ENCODE measurements at regions not wholly inside any gene's neighbourhood (a gene's known extent, or its start where the extent isn't known, plus 50 kb on each side); places are given as distances from the start of the nearest gene placed in this dataset.

DNA sequence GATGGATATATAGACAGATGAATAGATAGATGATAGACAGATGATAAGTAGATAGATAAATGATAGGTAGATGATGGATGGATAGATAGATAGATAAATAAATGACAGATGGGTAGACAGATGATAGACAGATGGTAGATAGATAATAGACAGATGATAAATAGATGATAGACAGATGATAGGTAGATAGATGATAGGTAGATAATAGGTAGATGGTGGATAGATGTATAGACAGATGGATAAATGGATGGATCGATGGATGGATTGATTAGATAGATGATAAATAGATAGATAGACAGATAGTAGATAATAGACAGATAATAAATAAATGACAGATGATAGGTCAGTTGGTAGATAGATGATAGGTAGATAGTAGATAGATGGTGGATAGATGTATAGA lies 212.7 kb downstream of the NFATC2 start:
- Mint-ChIP-seq H3K36me3 (ENCODE audit: low read depth) (peaks cover 23% of the 10 kb centered on the region), H3K27ac (no peak overlapping the region), H3K4me1 (ENCODE audit: low read depth) (peaks cover 47% of the 10 kb centered on the region), H3K27me3 (ENCODE audit: insufficient read depth) (no peaks in the 10 kb centered on the region; the same call in 1 of the 2 replicates), H3K4me3 (no peak overlapping the region), H3K9me3 (peaks cover 20% of the 10 kb centered on the region)
- TF ChIP-seq, protein P1, sequence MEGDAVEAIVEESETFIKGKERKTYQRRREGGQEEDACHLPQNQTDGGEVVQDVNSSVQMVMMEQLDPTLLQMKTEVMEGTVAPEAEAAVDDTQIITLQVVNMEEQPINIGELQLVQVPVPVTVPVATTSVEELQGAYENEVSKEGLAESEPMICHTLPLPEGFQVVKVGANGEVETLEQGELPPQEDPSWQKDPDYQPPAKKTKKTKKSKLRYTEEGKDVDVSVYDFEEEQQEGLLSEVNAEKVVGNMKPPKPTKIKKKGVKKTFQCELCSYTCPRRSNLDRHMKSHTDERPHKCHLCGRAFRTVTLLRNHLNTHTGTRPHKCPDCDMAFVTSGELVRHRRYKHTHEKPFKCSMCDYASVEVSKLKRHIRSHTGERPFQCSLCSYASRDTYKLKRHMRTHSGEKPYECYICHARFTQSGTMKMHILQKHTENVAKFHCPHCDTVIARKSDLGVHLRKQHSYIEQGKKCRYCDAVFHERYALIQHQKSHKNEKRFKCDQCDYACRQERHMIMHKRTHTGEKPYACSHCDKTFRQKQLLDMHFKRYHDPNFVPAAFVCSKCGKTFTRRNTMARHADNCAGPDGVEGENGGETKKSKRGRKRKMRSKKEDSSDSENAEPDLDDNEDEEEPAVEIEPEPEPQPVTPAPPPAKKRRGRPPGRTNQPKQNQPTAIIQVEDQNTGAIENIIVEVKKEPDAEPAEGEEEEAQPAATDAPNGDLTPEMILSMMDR (IDR thresholded peaks at IDR 0.05) = no peak
- no peak for DNase-seq

DNA sequence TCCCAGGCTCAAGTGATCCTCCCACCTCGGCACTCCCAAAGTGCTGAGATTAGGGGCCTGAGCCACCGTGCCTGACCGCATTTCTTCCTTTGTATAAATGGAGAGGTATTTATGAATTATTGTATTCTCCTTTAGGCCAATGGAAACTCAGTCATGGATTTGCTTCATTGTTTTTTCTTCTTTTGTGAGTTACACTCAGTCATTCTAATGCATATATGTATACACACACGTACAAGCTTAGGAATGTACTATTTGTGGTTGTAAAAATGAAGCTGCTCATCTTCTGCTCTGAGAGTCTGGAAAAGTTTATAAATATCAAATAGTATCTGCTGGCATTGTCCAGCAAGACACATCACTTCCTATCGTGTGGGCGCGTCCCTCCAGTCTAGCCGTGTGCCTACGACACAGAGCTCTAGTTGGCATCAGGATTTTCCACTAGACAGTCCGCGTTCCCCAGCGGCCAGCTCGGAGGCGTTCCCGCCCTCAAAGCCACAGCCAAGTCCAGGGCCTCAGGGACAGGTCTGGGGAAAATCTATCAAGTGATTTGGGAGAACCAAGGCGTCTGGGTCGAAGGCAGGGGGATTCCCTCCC lies 215.2 kb downstream of the NFATC2 start:
- Mint-ChIP-seq H3K27me3 (ENCODE audit: insufficient read depth) (no peaks in the 10 kb centered on the region; the same call in 1 of the 2 replicates), H3K9me3 (peaks cover 20% of the 10 kb centered on the region), H3K4me3 (peak overlapping the region; percentile 71), H3K27ac (peak overlapping the region; percentile 94), H3K36me3 (ENCODE audit: low read depth) (peaks cover 19% of the 10 kb centered on the region), H3K4me1 (ENCODE audit: low read depth) (peaks cover 36% of the 10 kb centered on the region)
- DNase-seq = peak; percentile 84
- TF ChIP-seq, protein P1 (IDR thresholded peaks at IDR 0.05) = no peak

DNA sequence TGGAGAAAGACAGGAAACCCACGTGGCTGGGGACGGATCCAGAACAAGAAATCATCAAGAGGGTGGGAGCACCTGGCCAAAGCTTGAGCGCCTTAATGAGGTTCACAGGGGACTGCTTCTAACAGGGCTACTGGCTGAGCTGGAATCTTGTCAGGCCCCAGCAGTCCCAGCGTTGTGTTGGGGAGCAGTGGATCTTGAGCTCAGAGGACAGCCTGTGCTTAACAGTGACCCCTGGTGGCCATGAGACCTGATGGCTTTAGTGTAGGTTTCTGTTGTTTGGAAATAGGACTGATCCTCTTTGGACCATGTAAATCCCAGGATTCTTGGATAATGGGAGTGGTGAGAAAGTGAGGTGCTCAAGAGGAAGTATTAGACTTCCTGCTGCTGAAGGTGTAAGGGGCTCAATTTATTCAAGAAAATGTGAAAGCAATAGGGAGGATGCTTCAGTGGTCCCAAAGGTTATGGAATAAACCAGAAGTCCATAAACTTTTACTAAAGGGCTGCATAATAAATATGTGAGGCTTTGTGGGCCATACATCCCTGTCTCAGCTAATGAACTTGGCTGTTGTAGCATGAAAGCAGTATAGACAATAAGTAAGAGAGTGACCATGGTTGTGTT lies 216.2 kb downstream of the NFATC2 start:
- Mint-ChIP-seq H3K4me3 (no peak overlapping the region), H3K27ac (peak overlapping the region; percentile 58), H3K36me3 (ENCODE audit: low read depth) (peaks cover 19% of the 10 kb centered on the region), H3K27me3 (ENCODE audit: insufficient read depth) (no peaks in the 10 kb centered on the region; the same call in 1 of the 2 replicates), H3K9me3 (peaks cover 20% of the 10 kb centered on the region), H3K4me1 (ENCODE audit: low read depth) (peaks cover 31% of the 10 kb centered on the region)
- peak; percentile 32 for DNase-seq
- TF ChIP-seq, protein P1 (IDR thresholded peaks at IDR 0.05) = peak; percentile 80

DNA sequence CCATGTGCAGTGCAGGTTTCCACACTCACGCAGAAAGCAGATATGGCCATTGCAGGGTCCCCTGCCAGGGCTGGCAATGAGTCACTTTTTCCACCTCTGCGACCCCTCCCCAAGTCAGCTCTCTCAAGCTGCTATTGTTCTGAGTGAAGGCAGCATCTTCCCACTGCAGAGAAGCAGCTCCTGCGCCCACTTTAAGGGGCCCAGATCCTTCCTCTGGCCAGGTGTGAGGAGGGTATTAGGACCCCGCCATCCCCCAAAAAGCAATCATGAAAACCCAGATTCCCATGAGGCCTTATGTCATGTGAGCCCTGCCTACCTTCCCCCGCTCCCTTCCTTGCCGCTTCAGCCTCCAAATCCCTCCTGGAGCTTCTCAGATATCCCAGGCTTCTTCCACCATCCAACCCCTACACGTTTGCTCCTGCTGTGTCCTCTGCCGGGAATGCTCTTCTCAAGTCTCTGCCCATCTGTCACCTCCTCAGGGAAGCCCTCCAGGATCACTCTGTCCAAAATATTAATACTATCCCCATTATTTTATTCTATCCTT lies 220.3 kb downstream of the NFATC2 start:
- H3K4me1 Mint-ChIP-seq (ENCODE audit: low read depth) = peaks cover 13% of the 10 kb centered on the region
- H3K27me3 Mint-ChIP-seq (ENCODE audit: insufficient read depth) = no peaks in the 10 kb centered on the region; the same call in 1 of the 2 replicates
- DNase-seq = no peak
- H3K4me3 Mint-ChIP-seq = no peak overlapping the region
- H3K36me3 Mint-ChIP-seq (ENCODE audit: low read depth) = peaks cover 5% of the 10 kb centered on the region; the same call in 1 of the 2 replicates
- peaks cover 6% of the 10 kb centered on the region; the same call in 1 of the 2 replicates for H3K9me3 Mint-ChIP-seq
- H3K27ac Mint-ChIP-seq = no peak overlapping the region
- TF ChIP-seq, protein P1 (IDR thresholded peaks at IDR 0.05) = no peak

DNA sequence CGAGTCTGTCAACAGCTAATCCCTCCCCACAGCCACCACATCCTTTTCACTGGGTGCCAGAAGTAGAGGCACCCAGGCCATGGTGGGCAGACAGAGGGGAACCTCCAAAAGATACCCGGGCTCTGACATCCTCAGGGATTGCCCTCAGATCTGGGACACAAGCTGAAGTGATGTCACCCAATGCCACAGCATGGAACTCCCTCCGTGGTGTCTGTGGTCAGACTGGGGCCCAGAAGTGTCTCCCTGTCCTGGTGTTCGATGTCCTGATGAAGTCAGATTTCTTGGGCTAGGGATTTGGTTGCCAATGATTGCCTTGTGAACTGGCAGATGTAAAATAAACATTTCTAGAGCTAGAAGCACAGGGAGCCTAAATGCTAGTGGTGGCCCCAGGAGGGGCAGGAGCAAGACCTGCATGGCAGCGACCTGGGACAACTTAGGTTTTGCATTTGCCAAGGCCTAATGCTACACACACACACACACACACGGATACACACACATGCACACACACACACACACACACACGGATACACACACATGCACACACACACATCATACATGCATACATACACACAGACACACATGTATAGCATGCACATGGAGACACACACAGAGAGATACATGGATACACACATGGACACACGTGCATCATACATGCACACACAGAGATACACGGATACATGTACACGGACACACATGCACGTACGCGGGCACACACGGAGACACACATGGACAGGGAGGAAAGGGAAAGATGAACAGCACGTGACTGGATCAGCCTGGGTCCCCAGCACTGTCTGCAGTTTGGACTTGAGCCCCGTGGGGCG lies 221.0 kb downstream of the NFATC2 start:
- Mint-ChIP-seq H3K36me3 (ENCODE audit: low read depth) (peaks cover 5% of the 10 kb centered on the region; the same call in 1 of the 2 replicates), H3K4me3 (no peak overlapping the region), H3K9me3 (peaks cover 6% of the 10 kb centered on the region; the same call in 1 of the 2 replicates), H3K27me3 (ENCODE audit: insufficient read depth) (no peaks in the 10 kb centered on the region; the same call in 1 of the 2 replicates), H3K27ac (no peak overlapping the region), H3K4me1 (ENCODE audit: low read depth) (peaks cover 6% of the 10 kb centered on the region)
- no peak for DNase-seq
- TF ChIP-seq, protein P1 (IDR thresholded peaks at IDR 0.05) = no peak
